Sigmoid colon (tissue), 3 donors: ENCODE measurements at regions not wholly inside any gene's neighbourhood (a gene's known extent, or its start where the extent isn't known, plus 50 kb on each side); places are given as distances from the start of the nearest gene placed in this dataset.

Experiments used
- CTCF ChIP-seq, 4 experiments: fragments of 450-650 bp in 3 of 4; fragments of 200-600 bp in 1 of 4; IDR thresholded peaks; one replicate each; pipeline ENCODE4 v1.5.1; 2016 to 2019; ENCODE audit warnings: antibody characterized with exemption in 4 of 4, mild to moderate bottlenecking in 3 of 4, moderate library complexity in 2 of 4
- POLR2A ChIP-seq, 2 donors: fragments of 450-650 bp; IDR thresholded peaks; one replicate each; pipeline ENCODE4 v1.6.1; 2016; ENCODE audit warnings: antibody characterized with exemption in 2 of 2, mild to moderate bottlenecking in 2 of 2, moderate library complexity in 2 of 2

DNA sequence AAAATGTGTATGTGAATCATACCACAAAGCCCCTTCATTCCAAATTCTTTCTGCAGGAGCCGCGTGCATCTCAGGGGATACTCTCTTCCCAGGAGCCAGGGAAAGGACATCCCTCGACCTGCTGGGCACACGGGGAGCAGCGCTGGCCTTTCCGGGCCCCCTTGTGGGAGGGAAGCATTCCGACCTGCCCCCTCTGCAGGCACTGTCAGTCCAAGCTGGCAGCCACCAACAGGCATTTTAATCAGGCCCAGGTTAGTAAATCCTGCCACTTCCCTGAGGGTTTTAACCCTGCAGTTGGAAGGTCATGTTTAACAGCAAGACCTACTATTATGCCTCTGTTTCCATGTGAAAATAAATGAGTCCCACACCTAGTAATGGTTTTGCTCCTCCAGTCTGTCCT is 391.5 kb downstream of the SHANK2 start:
- TF ChIP-seq CTCF (IDR thresholded peaks at IDR 0.05) = no peak
- no peak for TF ChIP-seq POLR2A (IDR thresholded peaks at IDR 0.05)
